ENCODE measurements at regions not wholly inside any gene's neighbourhood (a gene's known extent, or its start where the extent isn't known, plus 50 kb on each side); places are given as distances from the start of the nearest gene placed in this dataset.

DNA sequence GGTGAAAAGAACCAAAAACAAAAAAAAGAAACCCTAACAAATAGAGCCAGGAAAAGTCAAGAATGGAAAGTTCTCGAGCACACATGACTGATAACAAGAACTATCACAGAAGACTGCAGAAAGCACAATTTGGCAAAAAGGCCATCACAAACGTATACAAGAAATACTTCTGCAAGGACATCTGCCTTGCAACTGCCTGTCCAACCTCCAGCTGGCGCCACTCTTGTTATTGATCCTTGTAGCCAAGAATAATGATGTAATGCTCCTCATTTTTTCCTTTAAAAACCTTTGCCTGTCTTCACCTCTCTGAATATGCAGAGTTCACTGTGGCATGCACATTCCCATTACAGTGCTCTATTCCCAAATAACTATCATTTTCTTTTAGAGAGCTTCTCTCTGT, 87.9 kb upstream of the BMP5 start:
- H3K9me3 ChIP-seq (ENCODE audit: control insufficient read depth, low read depth, low read length) = no peaks in the 10 kb centered on the region
- H3K4me3 ChIP-seq (ENCODE audit: control insufficient read depth in 2 of 3, extremely low read depth in 1 of 3, insufficient read depth in 2 of 3, low read depth in 1 of 3, low read length in 3 of 3) = no peak overlapping the region
- no peaks in the 10 kb centered on the region for H3K4me1 ChIP-seq (ENCODE audit: control insufficient read depth, extremely low read depth, insufficient read depth, low read length)
- H3K27ac ChIP-seq (ENCODE audit: control insufficient read depth, insufficient read depth, low read length) = no peak overlapping the region
- no peaks in the 10 kb centered on the region for H3K9me1 ChIP-seq (ENCODE audit: control insufficient read depth, extremely low read depth, insufficient read depth, low read length)
- no peak overlapping the region for H3K9ac ChIP-seq (ENCODE audit: control insufficient read depth, extremely low read depth, insufficient read depth, low read length)
- no peak overlapping the region for H3K4me2 ChIP-seq (ENCODE audit: control insufficient read depth, extremely low read depth, insufficient read depth, low read depth, low read length)
- no peaks in the 10 kb centered on the region for H3K27me3 ChIP-seq (ENCODE audit: control insufficient read depth, extremely low read depth, insufficient read depth, low read length)
- H3K79me2 ChIP-seq (ENCODE audit: control insufficient read depth, insufficient read depth, low read length) = no peaks in the 10 kb centered on the region
- dilution Hi-C loops (cut with MboI; ENCODE audit: extremely low pct_ligation_motif_present, low sequenced_read_pairs) = loop anchor here (25.0 kb wide), 1 partner anchor 676 kb away; no protein-coding TSS in a partner anchor
- H3K36me3 ChIP-seq (ENCODE audit: control insufficient read depth in 2 of 2, extremely low read depth in 1 of 2, insufficient read depth in 2 of 2, low read length in 2 of 2) = no peaks in the 10 kb centered on the region
- no peak overlapping the region for H2AFZ ChIP-seq (ENCODE audit: control insufficient read depth, low read length)
- peak; percentile 23 for FAIRE-seq
- DNase-seq (ENCODE audit: low read depth, low spot score) = no peak
- TF ChIP-seq, protein P1, sequence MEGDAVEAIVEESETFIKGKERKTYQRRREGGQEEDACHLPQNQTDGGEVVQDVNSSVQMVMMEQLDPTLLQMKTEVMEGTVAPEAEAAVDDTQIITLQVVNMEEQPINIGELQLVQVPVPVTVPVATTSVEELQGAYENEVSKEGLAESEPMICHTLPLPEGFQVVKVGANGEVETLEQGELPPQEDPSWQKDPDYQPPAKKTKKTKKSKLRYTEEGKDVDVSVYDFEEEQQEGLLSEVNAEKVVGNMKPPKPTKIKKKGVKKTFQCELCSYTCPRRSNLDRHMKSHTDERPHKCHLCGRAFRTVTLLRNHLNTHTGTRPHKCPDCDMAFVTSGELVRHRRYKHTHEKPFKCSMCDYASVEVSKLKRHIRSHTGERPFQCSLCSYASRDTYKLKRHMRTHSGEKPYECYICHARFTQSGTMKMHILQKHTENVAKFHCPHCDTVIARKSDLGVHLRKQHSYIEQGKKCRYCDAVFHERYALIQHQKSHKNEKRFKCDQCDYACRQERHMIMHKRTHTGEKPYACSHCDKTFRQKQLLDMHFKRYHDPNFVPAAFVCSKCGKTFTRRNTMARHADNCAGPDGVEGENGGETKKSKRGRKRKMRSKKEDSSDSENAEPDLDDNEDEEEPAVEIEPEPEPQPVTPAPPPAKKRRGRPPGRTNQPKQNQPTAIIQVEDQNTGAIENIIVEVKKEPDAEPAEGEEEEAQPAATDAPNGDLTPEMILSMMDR (optimal IDR thresholded peaks at IDR 0.05 in 1 of 3, IDR thresholded peaks at IDR 0.05 in 1 of 3, conservative IDR thresholded peaks at IDR 0.05 in 1 of 3; ENCODE audit: extremely low read depth in 1 of 3, insufficient read depth in 2 of 3, low read length in 3 of 3) = peak; percentile 48 to 73 (median 55)
- TF ChIP-seq EZH2 (IDR thresholded peaks at IDR 0.05; ENCODE audit: low read length) = no peak
- H4K20me1 ChIP-seq (ENCODE audit: control insufficient read depth, extremely low read depth, insufficient read depth, low read length) = no peaks in the 10 kb centered on the region

DNA sequence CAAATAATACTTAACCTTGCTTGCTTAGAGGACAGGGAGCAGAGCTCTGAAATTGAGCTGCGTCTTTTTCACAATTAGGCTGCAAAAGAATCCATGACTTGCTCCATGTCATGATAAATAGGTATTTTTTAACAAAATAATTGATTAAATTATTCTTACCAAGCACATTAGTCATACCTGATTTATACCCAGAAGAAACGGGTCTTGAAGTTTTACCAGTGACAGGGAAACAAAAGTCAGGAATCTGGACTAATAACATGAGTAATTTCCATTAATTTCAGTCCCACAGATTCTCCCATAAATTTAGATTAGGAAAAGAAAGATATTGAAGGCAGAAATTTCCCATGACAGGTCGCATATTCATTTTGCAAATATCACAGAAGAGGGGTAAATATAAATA, 85.0 kb upstream of the BMP5 start:
- no peak for DNase-seq (ENCODE audit: low read depth, low spot score)
- Histone ChIP-seq H3K79me2 (ENCODE audit: control insufficient read depth, insufficient read depth, low read length) (no peaks in the 10 kb centered on the region), H3K27me3 (ENCODE audit: control insufficient read depth, extremely low read depth, insufficient read depth, low read length) (no peaks in the 10 kb centered on the region), H3K9me3 (ENCODE audit: control insufficient read depth, low read depth, low read length) (no peaks in the 10 kb centered on the region), H3K4me2 (ENCODE audit: control insufficient read depth, extremely low read depth, insufficient read depth, low read depth, low read length) (no peak overlapping the region), H3K9me1 (ENCODE audit: control insufficient read depth, extremely low read depth, insufficient read depth, low read length) (no peaks in the 10 kb centered on the region), H3K36me3 (ENCODE audit: control insufficient read depth in 2 of 2, extremely low read depth in 1 of 2, insufficient read depth in 2 of 2, low read length in 2 of 2) (no peaks in the 10 kb centered on the region), H4K20me1 (ENCODE audit: control insufficient read depth, extremely low read depth, insufficient read depth, low read length) (no peaks in the 10 kb centered on the region), H3K4me3 (ENCODE audit: control insufficient read depth in 2 of 3, extremely low read depth in 1 of 3, insufficient read depth in 2 of 3, low read depth in 1 of 3, low read length in 3 of 3) (no peak overlapping the region), H3K27ac (ENCODE audit: control insufficient read depth, insufficient read depth, low read length) (no peak overlapping the region), H3K4me1 (ENCODE audit: control insufficient read depth, extremely low read depth, insufficient read depth, low read length) (no peaks in the 10 kb centered on the region), H2AFZ (ENCODE audit: control insufficient read depth, low read length) (no peak overlapping the region), H3K9ac (ENCODE audit: control insufficient read depth, extremely low read depth, insufficient read depth, low read length) (no peak overlapping the region)
- FAIRE-seq = no peak
- dilution Hi-C loops (cut with MboI; ENCODE audit: extremely low pct_ligation_motif_present, low sequenced_read_pairs) = loop anchor here (25.0 kb wide), 1 partner anchor 673 kb away; no protein-coding TSS in a partner anchor
- TF ChIP-seq EZH2 (IDR thresholded peaks at IDR 0.05; ENCODE audit: low read length) = no peak
- TF ChIP-seq, protein P1 (optimal IDR thresholded peaks at IDR 0.05 in 1 of 3, IDR thresholded peaks at IDR 0.05 in 1 of 3, conservative IDR thresholded peaks at IDR 0.05 in 1 of 3; ENCODE audit: extremely low read depth in 1 of 3, insufficient read depth in 2 of 3, low read length in 3 of 3) = no peak

Data from keratinocyte (primary cell).